8988T (cell line): ENCODE measurements at regions not wholly inside any gene's neighbourhood (a gene's known extent, or its start where the extent isn't known, plus 50 kb on each side); places are given as distances from the start of the nearest gene placed in this dataset.

Experiments
- DNase-seq: peaks from one replicate; pipeline ENCODE4 v3.0.0; 2011

- DNase-seq = no peak
Measured at GRCh38 chr3:104606812-104607211, 759.9 kb upstream of the ALCAM start.

- DNase-seq = no peak
Measured at GRCh38 chr3:104610730-104611652, 755.7 kb upstream of the ALCAM start.

GRCh38 chr3:104612218-104612617 is 754.5 kb upstream of the ALCAM start:
- no peak for DNase-seq

GRCh38 chr3:104614564-104614963 is 752.1 kb upstream of the ALCAM start:
- no peak for DNase-seq

- DNase-seq = no peak
Measured at GRCh38 chr3:104628185-104628789, 738.4 kb upstream of the ALCAM start.

GRCh38 chr3:104629038-104629437 is 737.7 kb upstream of the ALCAM start:
- DNase-seq = no peak

GRCh38 chr3:104631254-104631653 is 735.5 kb upstream of the ALCAM start:
- DNase-seq = no peak

- DNase-seq = no peak
Measured at GRCh38 chr3:104632521-104632920, 734.2 kb upstream of the ALCAM start.

GRCh38 chr3:104632947-104633346 is 733.8 kb upstream of the ALCAM start:
- no peak for DNase-seq

GRCh38 chr3:104635872-104636580 is 730.7 kb upstream of the ALCAM start:
- no peak for DNase-seq

GRCh38 chr3:104642827-104643226 is 723.9 kb upstream of the ALCAM start:
- no peak for DNase-seq

- no peak for DNase-seq
Measured at GRCh38 chr3:104646196-104646595, 720.5 kb upstream of the ALCAM start.

GRCh38 chr3:104648823-104649222 is 717.9 kb upstream of the ALCAM start:
- no peak for DNase-seq

GRCh38 chr3:104669083-104669482 is 697.6 kb upstream of the ALCAM start:
- DNase-seq = no peak

GRCh38 chr3:104672331-104672730 is 694.4 kb upstream of the ALCAM start:
- DNase-seq = no peak

GRCh38 chr3:104673981-104674380 is 692.7 kb upstream of the ALCAM start:
- DNase-seq = no peak

GRCh38 chr3:104676241-104676640 is 690.5 kb upstream of the ALCAM start:
- DNase-seq = no peak

GRCh38 chr3:104677932-104678331 is 688.8 kb upstream of the ALCAM start:
- DNase-seq = no peak

GRCh38 chr3:104685492-104685891 is 681.2 kb upstream of the ALCAM start:
- DNase-seq = no peak

GRCh38 chr3:104687362-104687761 is 679.3 kb upstream of the ALCAM start:
- no peak for DNase-seq

- DNase-seq = no peak
Measured at GRCh38 chr3:104696470-104696869, 670.2 kb upstream of the ALCAM start.

GRCh38 chr3:104711406-104711805 is 655.3 kb upstream of the ALCAM start:
- DNase-seq = no peak

- no peak for DNase-seq
Measured at GRCh38 chr3:104715972-104716371, 650.7 kb upstream of the ALCAM start.

- no peak for DNase-seq
Measured at GRCh38 chr3:104717828-104718196, 648.9 kb upstream of the ALCAM start.
